ENCODE measurements at regions not wholly inside any gene's neighbourhood (a gene's known extent, or its start where the extent isn't known, plus 50 kb on each side); places are given as distances from the start of the nearest gene placed in this dataset.

DNA sequence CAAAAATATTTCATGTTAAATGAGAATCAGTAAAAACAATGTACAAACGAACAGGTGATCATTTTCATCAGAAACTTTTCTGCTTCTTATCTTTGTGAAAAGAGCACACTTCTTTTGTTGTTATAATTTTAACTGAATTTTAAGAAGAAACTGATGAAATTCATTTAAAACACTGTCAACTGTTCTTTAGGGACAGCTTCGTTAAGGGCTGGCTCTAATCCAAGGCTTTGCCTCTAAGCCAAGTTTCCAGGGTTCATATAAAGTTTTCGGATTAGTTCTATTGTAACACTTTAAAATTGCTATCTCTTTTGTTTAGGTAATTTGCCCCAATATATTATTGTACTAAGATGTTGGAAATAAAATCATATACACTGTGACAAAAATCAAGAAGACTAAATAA, 559.2 kb downstream of the TUSC1 start:
- TF ChIP-seq, protein P1, sequence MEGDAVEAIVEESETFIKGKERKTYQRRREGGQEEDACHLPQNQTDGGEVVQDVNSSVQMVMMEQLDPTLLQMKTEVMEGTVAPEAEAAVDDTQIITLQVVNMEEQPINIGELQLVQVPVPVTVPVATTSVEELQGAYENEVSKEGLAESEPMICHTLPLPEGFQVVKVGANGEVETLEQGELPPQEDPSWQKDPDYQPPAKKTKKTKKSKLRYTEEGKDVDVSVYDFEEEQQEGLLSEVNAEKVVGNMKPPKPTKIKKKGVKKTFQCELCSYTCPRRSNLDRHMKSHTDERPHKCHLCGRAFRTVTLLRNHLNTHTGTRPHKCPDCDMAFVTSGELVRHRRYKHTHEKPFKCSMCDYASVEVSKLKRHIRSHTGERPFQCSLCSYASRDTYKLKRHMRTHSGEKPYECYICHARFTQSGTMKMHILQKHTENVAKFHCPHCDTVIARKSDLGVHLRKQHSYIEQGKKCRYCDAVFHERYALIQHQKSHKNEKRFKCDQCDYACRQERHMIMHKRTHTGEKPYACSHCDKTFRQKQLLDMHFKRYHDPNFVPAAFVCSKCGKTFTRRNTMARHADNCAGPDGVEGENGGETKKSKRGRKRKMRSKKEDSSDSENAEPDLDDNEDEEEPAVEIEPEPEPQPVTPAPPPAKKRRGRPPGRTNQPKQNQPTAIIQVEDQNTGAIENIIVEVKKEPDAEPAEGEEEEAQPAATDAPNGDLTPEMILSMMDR (IDR thresholded peaks at IDR 0.05 in 4 of 5, conservative IDR thresholded peaks at IDR 0.05 in 1 of 5): no peak
- TF ChIP-seq POLR2A (IDR thresholded peaks at IDR 0.05): no peak

All from gastrocnemius medialis (tissue), 4 donors.